ENCODE measurements at regions not wholly inside any gene's neighbourhood (a gene's known extent, or its start where the extent isn't known, plus 50 kb on each side); places are given as distances from the start of the nearest gene placed in this dataset.

- Histone ChIP-seq H3K27ac (no peak overlapping the region), H3K36me3 (no peaks in the 10 kb centered on the region), H3K4me3 (no peak overlapping the region), H3K27me3 (no peaks in the 10 kb centered on the region), H3K4me1 (no peaks in the 10 kb centered on the region), H3K9me3 (no peaks in the 10 kb centered on the region)
- no peak for DNase-seq (ENCODE audit: low spot score in 2 of 2)
- WGBS, 2 donors, result 95 to 97% methylated on average over 12 of the region's 12 CpGs
- TF ChIP-seq POLR2A (IDR thresholded peaks at IDR 0.05) (no peak), EP300 (IDR thresholded peaks at IDR 0.05) (no peak)
- TF ChIP-seq, protein P1, sequence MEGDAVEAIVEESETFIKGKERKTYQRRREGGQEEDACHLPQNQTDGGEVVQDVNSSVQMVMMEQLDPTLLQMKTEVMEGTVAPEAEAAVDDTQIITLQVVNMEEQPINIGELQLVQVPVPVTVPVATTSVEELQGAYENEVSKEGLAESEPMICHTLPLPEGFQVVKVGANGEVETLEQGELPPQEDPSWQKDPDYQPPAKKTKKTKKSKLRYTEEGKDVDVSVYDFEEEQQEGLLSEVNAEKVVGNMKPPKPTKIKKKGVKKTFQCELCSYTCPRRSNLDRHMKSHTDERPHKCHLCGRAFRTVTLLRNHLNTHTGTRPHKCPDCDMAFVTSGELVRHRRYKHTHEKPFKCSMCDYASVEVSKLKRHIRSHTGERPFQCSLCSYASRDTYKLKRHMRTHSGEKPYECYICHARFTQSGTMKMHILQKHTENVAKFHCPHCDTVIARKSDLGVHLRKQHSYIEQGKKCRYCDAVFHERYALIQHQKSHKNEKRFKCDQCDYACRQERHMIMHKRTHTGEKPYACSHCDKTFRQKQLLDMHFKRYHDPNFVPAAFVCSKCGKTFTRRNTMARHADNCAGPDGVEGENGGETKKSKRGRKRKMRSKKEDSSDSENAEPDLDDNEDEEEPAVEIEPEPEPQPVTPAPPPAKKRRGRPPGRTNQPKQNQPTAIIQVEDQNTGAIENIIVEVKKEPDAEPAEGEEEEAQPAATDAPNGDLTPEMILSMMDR (IDR thresholded peaks at IDR 0.05), result no peak
Observed at GRCh38 chr10:3407208-3407607, 234.6 kb upstream of the PITRM1 start.

DNA sequence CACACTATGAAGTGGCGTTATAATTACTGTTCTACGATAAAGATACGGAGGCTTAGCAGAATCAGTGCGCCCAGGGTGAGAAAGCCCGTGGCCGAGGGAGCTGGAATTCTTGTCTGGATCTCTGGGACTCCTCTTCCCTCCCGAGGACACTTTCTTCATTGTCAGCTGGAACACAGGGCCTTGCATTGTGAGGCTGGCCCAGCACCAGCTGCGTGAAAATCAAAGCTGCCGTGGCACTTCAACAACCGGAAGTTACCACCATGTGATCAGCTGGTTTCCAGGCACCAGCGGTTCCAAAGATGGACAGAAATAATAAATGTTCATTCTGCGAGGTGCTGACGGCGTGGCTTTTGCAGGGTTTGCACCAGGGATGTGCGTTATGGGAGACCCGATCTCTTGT, 234.0 kb upstream of the PITRM1 start:
- H3K27ac ChIP-seq, result no peak overlapping the region
- 72 to 78% methylated on average over 16 of the region's 16 CpGs for WGBS, 2 donors
- H3K36me3 ChIP-seq, result no peaks in the 10 kb centered on the region
- H3K27me3 ChIP-seq, result no peaks in the 10 kb centered on the region
- no peaks in the 10 kb centered on the region for H3K9me3 ChIP-seq
- H3K4me1 ChIP-seq, result no peaks in the 10 kb centered on the region
- no peak for DNase-seq (ENCODE audit: low spot score in 2 of 2)
- H3K4me3 ChIP-seq, result no peak overlapping the region
- TF ChIP-seq, protein P1 (IDR thresholded peaks at IDR 0.05), result no peak
- TF ChIP-seq EP300 (IDR thresholded peaks at IDR 0.05) (no peak), POLR2A (IDR thresholded peaks at IDR 0.05) (no peak)

DNA sequence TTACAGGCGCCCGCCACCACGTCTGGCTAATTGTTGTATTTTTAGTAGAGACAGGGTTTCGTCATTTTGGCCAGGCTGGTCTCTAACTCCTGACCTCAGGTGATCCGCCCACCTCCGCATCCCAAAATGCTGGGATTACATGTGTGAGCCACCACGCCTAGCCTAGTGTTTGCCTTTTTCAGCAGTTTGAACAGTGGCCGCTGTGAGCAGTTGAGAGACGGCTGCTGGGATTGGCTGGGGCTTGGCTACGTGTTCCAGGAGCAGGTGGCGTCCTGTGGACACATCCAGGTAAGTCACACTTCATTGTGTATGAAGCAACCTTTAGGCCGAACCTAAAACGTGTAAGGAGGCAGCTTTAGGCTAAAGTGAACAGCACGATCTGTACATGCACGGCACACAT, 231.8 kb upstream of the PITRM1 start:
- H3K9me3 ChIP-seq, result no peaks in the 10 kb centered on the region
- no peak for TF ChIP-seq POLR2A (IDR thresholded peaks at IDR 0.05)
- TF ChIP-seq, protein P1 (IDR thresholded peaks at IDR 0.05), result no peak
- H3K36me3 ChIP-seq, result no peaks in the 10 kb centered on the region
- peaks cover 0 to 16% (median 4%) of the 10 kb centered on the region in 4 donors for H3K4me1 ChIP-seq
- H3K27ac ChIP-seq, result no peak overlapping the region
- DNase-seq (ENCODE audit: low spot score in 2 of 2), result no peak
- H3K4me3 ChIP-seq, result no peak overlapping the region
- H3K27me3 ChIP-seq, result no peaks in the 10 kb centered on the region
- WGBS, 2 donors, result 95 to 96% methylated on average over 15 of the region's 15 CpGs

GRCh38 chr10:3402187-3402751, 229.7 kb upstream of the PITRM1 start:
- Histone ChIP-seq H3K27me3 (no peaks in the 10 kb centered on the region), H3K4me3 (no peak overlapping the region), H3K9me3 (no peaks in the 10 kb centered on the region), H3K27ac (no peak overlapping the region), H3K36me3 (no peaks in the 10 kb centered on the region), H3K4me1 (peaks cover 0 to 23% (median 4%) of the 10 kb centered on the region in 4 donors)
- DNase-seq (ENCODE audit: low spot score in 2 of 2), result no peak
- 75 to 83% methylated on average over 10 of the region's 10 CpGs for WGBS, 2 donors
- TF ChIP-seq EP300 (IDR thresholded peaks at IDR 0.05) (no peak), POLR2A (IDR thresholded peaks at IDR 0.05) (no peak)
- TF ChIP-seq, protein P1 (IDR thresholded peaks at IDR 0.05), result no peak

- peaks cover 0 to 23% (median 4%) of the 10 kb centered on the region in 4 donors for H3K4me1 ChIP-seq
- no peak overlapping the region for H3K27ac ChIP-seq
- WGBS, 2 donors, result 74 to 77% methylated on average over 6 of the region's 6 CpGs
- no peak overlapping the region for H3K4me3 ChIP-seq
- H3K9me3 ChIP-seq, result no peaks in the 10 kb centered on the region
- H3K27me3 ChIP-seq, result no peaks in the 10 kb centered on the region
- DNase-seq (ENCODE audit: low spot score in 2 of 2), result no peak
- H3K36me3 ChIP-seq, result no peaks in the 10 kb centered on the region
- TF ChIP-seq, protein P1 (IDR thresholded peaks at IDR 0.05), result no peak
- no peak for TF ChIP-seq POLR2A (IDR thresholded peaks at IDR 0.05)
- TF ChIP-seq EP300 (IDR thresholded peaks at IDR 0.05), result no peak
Observed at GRCh38 chr10:3401491-3401938, 228.9 kb upstream of the PITRM1 start.
